ENCODE measurements at regions not wholly inside any gene's neighbourhood (a gene's known extent, or its start where the extent isn't known, plus 50 kb on each side); places are given as distances from the start of the nearest gene placed in this dataset.

DNA sequence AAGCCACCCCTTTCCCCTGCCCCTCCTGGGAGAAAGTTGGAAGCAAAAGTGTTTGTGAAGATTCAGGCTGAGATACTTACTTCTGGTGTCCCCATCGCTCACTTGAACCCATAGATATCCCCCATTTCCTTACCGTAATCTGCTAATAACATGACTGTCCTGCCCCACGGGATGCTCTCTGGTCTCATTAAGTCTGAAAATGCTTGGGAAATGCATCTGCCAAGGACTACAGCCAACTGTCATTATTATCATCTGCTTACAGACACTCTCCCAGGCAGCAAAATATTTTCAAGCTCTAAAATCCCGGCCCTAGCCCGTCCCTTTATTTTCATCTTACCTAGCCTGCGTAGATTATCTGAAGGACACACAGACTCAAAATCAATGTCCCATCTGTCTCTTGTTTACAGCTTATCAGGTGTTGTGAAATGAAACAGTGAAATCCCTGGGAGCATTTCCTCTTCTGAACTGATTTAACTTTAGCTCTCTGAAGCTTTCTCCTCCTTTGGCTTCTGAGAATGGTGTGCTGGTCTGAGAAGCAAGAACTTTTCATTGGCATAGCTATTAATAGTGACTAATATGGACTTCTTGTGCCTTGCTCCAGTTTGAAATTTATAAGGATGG is 126.9 kb upstream of the OSMR start:
- no peak overlapping the region for H3K4me3 ChIP-seq (ENCODE audit: low read depth, low read length)
- no peak for DNase-seq (ENCODE audit: low read depth)
- TF ChIP-seq, protein P1, sequence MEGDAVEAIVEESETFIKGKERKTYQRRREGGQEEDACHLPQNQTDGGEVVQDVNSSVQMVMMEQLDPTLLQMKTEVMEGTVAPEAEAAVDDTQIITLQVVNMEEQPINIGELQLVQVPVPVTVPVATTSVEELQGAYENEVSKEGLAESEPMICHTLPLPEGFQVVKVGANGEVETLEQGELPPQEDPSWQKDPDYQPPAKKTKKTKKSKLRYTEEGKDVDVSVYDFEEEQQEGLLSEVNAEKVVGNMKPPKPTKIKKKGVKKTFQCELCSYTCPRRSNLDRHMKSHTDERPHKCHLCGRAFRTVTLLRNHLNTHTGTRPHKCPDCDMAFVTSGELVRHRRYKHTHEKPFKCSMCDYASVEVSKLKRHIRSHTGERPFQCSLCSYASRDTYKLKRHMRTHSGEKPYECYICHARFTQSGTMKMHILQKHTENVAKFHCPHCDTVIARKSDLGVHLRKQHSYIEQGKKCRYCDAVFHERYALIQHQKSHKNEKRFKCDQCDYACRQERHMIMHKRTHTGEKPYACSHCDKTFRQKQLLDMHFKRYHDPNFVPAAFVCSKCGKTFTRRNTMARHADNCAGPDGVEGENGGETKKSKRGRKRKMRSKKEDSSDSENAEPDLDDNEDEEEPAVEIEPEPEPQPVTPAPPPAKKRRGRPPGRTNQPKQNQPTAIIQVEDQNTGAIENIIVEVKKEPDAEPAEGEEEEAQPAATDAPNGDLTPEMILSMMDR (conservative IDR thresholded peaks at IDR 0.05; ENCODE audit: low read depth, low read length) = no peak

DNA sequence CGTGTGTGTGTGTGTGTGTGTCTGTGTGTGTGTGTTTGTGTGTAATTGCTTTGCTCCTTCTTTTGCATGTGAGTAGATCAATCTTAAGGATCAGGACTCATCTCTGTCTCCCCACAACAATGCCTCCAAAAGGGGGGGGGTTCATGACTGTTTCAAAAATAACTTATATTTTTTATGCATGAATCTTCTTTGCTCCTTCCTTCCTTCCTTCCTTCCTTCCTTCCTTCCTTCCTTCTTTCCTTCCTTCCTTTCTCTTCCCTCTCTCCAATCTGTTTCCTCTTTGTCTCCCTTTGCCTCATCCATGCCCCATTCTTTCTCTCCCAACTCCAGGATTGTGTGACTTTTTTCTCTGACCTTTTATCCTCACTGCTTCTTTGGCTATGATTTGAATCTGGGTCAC is 126.4 kb upstream of the OSMR start:
- DNase-seq (ENCODE audit: low read depth) = no peak
- TF ChIP-seq, protein P1 (conservative IDR thresholded peaks at IDR 0.05; ENCODE audit: low read depth, low read length) = no peak
- no peak overlapping the region for H3K4me3 ChIP-seq (ENCODE audit: low read depth, low read length)

DNA sequence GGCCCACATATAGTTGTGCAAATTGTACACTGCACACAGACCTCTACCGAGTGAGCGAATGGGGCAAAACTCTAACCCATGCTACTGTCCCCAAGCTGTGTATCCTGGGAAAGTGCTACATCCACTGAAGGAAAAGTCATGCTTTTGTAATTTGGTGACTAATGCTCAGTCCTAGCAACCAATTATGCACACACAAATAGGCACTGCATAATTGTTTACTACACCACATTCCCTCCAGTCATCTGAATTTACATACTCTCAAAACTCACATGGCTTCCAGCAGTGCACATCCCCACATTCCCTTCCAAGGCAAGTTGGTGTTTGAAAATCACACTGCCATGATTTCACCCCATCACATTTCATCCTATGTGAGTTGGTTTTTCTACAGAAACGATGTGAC is 125.9 kb upstream of the OSMR start:
- DNase-seq (ENCODE audit: low read depth) = peak; percentile 84
- TF ChIP-seq, protein P1 (conservative IDR thresholded peaks at IDR 0.05; ENCODE audit: low read depth, low read length) = no peak
- H3K4me3 ChIP-seq (ENCODE audit: low read depth, low read length) = no peak overlapping the region

DNA sequence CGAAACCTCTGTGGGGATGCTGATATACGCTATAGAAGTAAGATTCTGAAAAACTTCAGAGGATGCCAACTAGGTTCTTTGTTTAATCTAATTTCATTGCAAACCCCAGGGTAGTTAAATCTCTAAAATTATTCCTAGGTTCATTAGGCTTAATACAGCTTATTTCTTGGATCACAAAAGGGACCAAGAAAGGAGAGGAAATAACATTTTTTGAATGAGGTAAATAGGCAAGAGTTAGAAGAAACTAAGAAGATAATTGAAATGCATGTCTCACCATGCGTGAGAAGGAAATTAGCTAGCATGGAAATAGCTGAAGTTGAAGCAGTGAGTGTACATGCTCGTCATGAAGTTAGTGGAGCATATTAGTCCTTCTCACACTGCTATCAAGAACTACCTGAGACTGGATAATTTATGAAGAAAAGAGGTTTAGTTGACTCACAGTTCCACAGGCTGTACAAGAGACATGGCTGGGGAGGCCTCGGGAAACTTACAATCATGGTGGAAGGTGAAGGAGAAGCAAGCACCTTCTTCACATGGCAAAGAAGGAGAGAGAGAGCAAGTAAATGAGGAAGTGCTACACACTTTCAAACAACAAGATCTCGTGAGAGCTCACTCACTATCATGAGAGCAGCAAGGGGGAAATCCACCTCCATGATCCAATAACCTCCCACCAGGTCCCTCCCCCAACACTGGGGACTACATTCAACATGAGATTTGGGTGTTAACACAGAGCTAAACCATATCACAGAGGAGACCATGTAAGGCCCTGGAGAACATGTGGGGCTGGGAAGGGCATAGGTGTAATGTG is 125.1 kb upstream of the OSMR start:
- H3K4me3 ChIP-seq (ENCODE audit: low read depth, low read length) = no peak overlapping the region
- TF ChIP-seq, protein P1 (conservative IDR thresholded peaks at IDR 0.05; ENCODE audit: low read depth, low read length) = no peak
- peak; percentile 64 for DNase-seq (ENCODE audit: low read depth)

DNA sequence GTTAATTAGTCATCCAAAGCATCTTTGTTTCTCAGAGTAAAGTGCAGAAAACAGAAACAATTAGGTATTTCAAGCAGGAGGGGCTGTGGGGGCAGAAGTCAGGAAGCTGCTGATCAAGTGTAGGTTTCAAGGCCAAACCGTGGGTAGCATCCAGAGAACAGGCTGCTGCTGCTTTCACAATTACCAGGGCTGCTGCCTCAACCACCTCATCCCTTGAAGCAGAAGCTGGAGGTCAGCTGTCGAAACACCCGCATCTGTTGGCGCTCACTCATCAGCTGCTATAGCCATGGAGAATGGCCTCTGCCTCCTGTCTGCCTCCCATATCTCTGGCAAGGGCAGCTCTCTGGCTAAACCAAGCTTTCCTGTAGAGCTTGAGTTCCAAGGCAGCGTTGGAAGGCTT is 122.9 kb upstream of the OSMR start:
- DNase-seq (ENCODE audit: low read depth) = no peak
- H3K4me3 ChIP-seq (ENCODE audit: low read depth, low read length) = no peak overlapping the region
- TF ChIP-seq, protein P1 (conservative IDR thresholded peaks at IDR 0.05; ENCODE audit: low read depth, low read length) = no peak

DNA sequence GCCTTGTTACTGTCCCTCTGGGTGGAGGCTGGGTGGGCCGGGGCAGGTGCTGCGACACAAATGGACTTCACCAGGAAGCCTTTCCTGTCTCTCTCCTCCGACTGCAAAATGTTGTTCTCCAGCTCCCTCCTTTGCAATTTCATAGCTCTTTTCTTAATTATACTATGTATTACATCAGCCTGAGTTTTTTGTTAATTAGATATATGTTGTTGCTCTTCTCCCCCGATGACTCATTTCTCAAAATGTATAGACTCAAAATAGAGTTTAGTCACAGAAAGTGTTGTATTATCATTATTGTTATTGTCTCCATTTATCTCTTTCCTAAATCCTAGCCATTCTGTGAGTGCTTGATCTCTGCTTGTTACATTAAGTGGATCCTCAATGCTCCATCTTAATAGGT is 122.4 kb upstream of the OSMR start:
- TF ChIP-seq, protein P1 (conservative IDR thresholded peaks at IDR 0.05; ENCODE audit: low read depth, low read length) = no peak
- no peak overlapping the region for H3K4me3 ChIP-seq (ENCODE audit: low read depth, low read length)
- DNase-seq (ENCODE audit: low read depth) = no peak
